HL-60 (cell line): ENCODE measurements at regions not wholly inside any gene's neighbourhood (a gene's known extent, or its start where the extent isn't known, plus 50 kb on each side); places are given as distances from the start of the nearest gene placed in this dataset.

ENCODE experiments used
- DNase-seq, 2 experiments: peaks; one replicate each; pipeline ENCODE4 v3.0.0-alpha.2; 2010 to 2020; ENCODE audit warnings: low read depth in 1 of 2, low spot score in 1 of 2
- H3K27ac ChIP-seq: fragments of 250-450 bp; sonication (Bioruptor Pico); replicated peaks from 2 replicates; pipeline ENCODE4 v1.5.1; 2020; ENCODE audit warnings: mild to moderate bottlenecking, moderate library complexity
- H3K27me3 ChIP-seq: fragments of 250-450 bp; sonication (Bioruptor Pico); 2 replicates; pipeline ENCODE4 v1.5.1; 2021; ENCODE audit warnings: mild to moderate bottlenecking, moderate library complexity; ENCODE audit not compliant: insufficient read depth, poor library complexity, severe bottlenecking
- H3K4me3 ChIP-seq: replicated peaks from 2 replicates; pipeline ENCODE4 v1.5.1; 2011; ENCODE audit warnings: mild to moderate bottlenecking, control low read depth, low read length; ENCODE audit not compliant: insufficient read depth
- CTCF ChIP-seq: IDR thresholded peaks from one replicate; pipeline ENCODE4 v1.5.1; 2011; ENCODE audit warnings: low read length, control low read depth, inconsistent platforms; ENCODE audit not compliant: insufficient read depth
- GABPA ChIP-seq: IDR thresholded peaks from 2 replicates; pipeline ENCODE4 v1.6.1; 2012; ENCODE audit warnings: low read depth
- POLR2AphosphoS5 ChIP-seq: IDR thresholded peaks from 2 replicates; pipeline ENCODE4 v1.6.1; 2012; ENCODE audit warnings: low read depth
- REST ChIP-seq: IDR thresholded peaks from 2 replicates; pipeline ENCODE4 v1.6.1; 2012; ENCODE audit warnings: low read depth; ENCODE audit not compliant: insufficient replicate concordance
- SPI1 ChIP-seq: IDR thresholded peaks from 2 replicates; pipeline ENCODE4 v1.6.1; 2012; ENCODE audit warnings: low read depth, mild to moderate bottlenecking, borderline replicate concordance

GRCh38 chr11:110830747-110831146, 118.5 kb upstream of the ARHGAP20 start:
- no peak for TF ChIP-seq POLR2AphosphoS5
- no peak for TF ChIP-seq REST
- no peak for TF ChIP-seq GABPA
- no peak for TF ChIP-seq CTCF
- TF ChIP-seq SPI1, result no peak
- DNase-seq, result no peak
- H3K4me3 ChIP-seq, result no peak overlapping the region
- no peaks in the 10 kb centered on the region for H3K27me3 ChIP-seq
- H3K27ac ChIP-seq, result no peak overlapping the region

DNA sequence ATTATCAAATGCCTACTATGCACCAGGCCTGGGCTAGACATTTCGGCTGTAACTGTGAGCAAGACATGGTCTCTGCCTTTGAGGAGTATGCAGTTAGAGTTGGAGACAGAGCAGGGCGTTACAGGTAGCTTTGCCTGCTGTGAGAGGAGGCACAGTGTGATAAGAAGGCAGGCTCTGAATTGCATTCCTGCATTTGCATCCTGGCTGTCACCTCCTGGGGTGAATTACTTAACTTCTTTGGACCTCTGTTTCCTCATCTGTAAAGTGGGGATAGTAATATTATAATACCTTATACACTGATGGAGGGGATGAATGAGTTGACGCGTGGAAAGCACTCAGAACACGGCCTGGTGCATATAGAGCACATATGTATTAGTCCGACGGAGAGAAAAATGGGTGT, 118.1 kb upstream of the ARHGAP20 start:
- H3K27ac ChIP-seq, result no peak overlapping the region
- no peak for DNase-seq
- no peaks in the 10 kb centered on the region for H3K27me3 ChIP-seq
- TF ChIP-seq GABPA (no peak), REST (no peak), CTCF (no peak), POLR2AphosphoS5 (no peak), SPI1 (no peak)
- H3K4me3 ChIP-seq, result no peak overlapping the region

DNA sequence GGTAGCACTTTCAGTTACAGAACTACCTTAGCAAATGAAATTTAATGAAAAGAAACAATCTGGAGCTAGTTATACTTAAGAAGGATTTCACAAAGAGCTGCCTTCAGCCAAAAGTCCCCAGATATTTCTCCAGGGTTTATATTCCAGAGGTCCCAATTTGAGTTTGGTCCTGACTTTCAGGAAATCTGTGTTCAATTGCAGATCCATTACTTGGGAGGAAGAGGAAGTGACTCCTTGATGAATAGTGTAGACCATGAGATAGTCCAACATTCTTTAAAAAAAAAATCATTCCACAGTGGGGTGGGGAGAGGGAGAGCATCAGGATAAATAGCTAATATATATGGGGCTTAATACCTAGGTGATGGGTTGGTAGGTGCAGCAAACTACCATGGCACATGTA, 117.6 kb upstream of the ARHGAP20 start:
- Histone ChIP-seq H3K4me3 (no peak overlapping the region), H3K27me3 (no peaks in the 10 kb centered on the region), H3K27ac (no peak overlapping the region)
- no peak for TF ChIP-seq CTCF
- TF ChIP-seq SPI1, result no peak
- DNase-seq, result no peak

DNA sequence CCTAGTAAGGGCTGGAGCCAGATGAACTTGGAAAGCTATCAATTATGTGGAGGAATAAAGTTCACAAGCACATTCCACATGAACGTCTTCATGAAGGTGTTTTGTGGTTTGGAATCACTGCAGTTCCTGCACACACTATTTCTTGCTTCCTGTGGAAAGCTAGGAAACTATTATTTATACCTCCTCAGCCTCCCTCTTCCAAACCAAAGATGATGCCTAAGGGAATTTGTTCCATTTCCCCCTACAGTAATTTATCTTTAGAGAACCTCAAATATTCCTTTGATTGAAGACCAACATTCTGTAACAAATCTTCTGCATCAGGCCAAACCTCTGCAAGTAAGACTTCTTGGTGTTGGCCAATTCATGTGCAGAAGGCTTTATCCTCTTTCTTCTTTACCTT, 115.8 kb upstream of the ARHGAP20 start:
- TF ChIP-seq CTCF, result no peak
- TF ChIP-seq SPI1, result no peak
- no peak for TF ChIP-seq GABPA
- TF ChIP-seq REST, result no peak
- no peak for TF ChIP-seq POLR2AphosphoS5
- DNase-seq, result no peak
- no peak overlapping the region for H3K4me3 ChIP-seq
- no peak overlapping the region for H3K27ac ChIP-seq
- H3K27me3 ChIP-seq, result no peaks in the 10 kb centered on the region
